GM19239 (cell line): ENCODE measurements at regions not wholly inside any gene's neighbourhood (a gene's known extent, or its start where the extent isn't known, plus 50 kb on each side); places are given as distances from the start of the nearest gene placed in this dataset.

Experiments used
- DNase-seq: peaks from one replicate; pipeline ENCODE4 v3.0.0; 2011; ENCODE audit warnings: low spot score; ENCODE audit not compliant: insufficient read length
- FAIRE-seq: peaks from 2 replicates; lab custom pipeline; 2011; peaks lifted over from hg19 to GRCh38; lab: Jason Lieb, UNC

DNA sequence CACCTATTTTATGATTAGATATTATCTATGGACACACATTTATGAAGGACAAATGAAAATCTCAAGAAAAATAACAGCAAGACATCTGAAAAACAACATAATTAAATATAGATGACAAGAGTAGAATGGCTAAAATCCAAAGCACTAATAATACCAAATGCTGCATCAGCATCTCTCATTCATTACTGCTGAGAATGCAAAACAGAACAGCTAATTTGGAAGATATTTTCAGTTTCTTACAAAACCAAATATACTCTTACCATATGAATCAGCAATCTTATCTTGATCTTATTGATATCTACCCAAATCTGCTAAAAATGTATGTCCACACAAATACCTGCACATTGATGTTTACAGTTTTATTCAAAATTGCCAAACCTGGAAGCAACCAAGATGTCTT lies 829.1 kb upstream of the MIR17HG start:
- DNase-seq, result no peak
- FAIRE-seq, result no peak

DNA sequence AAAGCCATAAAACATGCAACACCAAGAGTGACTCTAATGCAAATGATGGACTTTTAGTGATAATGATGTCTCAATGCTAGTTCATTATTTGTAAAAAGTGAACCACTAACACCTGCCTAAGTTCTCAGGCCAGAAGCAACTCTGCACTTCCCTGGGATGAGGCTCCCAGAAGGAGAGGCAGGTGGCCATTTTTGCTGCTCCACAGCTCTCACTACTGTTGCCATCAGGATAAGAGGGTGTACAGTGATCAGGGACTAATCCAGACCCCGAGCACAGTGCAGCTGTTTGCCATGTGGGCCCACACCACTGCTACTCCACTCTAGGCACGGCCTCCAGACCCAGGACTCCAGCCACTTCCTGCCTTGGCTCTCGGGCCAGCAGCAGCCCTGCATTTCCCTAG lies 828.3 kb upstream of the MIR17HG start:
- DNase-seq, result no peak
- FAIRE-seq, result no peak

- FAIRE-seq, result no peak
- DNase-seq, result no peak
Observed at GRCh38 chr13:90526711-90527110, 820.8 kb upstream of the MIR17HG start.

DNA sequence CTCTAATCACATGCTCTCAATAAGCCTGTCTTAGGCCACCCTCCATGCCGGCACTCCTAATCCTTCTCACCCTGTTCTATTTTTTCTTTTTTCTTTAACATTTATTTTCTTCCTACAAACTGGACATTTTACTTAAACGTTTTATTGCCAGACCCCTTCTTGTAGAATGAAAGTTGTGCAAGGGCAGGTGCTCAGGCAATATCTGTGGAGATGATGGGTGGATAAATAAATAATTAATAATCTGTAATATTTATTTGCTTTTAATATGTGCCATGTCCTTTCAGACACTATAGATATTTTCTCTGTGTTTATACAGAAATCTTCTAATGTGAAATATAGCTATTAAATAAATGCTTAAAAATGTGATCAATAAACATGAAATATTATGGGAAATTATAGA lies 815.7 kb upstream of the MIR17HG start:
- no peak for DNase-seq
- no peak for FAIRE-seq

- FAIRE-seq (no peak), DNase-seq (no peak)
Observed at GRCh38 chr13:90532861-90533492, 814.5 kb upstream of the MIR17HG start.

- FAIRE-seq (no peak), DNase-seq (no peak)
Observed at GRCh38 chr13:90533866-90534265, 813.6 kb upstream of the MIR17HG start.

DNA sequence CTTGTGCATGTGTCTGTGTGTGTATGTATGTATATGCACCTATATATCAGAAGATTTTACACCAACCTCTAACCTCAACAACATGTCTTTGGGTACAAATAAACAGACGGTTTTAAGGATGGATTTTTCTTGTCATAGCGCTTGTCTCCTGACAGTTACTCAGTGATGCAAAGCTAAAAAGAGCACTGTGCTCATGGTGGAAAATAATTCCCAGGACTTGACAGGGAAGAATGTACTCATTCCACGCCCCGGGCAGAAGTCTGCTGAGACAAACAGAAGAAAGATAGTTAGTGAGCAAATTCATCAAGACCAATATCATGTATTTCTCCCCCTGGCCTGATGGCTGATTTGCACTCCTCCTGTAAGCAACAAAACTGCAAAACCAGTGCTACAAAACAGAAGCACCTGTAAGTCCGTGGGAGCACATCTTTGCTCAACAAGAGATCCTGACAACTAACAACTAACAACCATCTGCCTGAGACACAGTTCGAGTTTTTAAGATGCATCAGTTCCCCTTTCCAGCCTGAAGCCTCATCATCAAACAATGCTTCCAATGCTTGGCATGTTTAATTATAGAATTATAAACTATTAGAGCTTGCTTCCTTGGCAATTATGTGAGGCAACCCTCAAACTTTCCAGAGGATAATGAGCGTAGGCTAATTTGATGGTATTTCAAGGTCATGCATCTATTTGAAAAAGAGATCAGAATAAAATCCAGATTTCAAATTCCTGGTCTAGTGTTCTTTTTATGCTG lies 812.7 kb upstream of the MIR17HG start:
- no peak for FAIRE-seq
- no peak for DNase-seq

DNA sequence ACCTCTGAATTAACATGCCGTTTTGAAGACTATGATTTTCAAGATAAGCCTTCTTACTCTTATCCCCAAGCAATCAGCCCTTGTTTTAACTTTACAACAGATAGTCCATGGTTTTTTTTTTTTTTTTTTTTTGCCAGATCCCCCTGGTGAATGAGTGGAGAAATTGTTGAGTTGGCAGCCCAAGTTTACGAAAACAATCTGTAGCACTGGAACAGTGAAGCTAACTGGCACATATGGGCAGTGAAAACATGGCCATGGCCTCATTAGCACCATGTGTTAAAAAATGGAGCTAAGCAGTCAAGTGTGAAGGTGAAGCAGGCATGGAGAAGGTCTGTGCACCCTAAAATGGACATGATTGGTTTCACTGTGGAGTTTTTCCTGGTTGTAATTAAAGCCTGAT lies 812.1 kb upstream of the MIR17HG start:
- DNase-seq (no peak), FAIRE-seq (no peak)

- FAIRE-seq (no peak), DNase-seq (no peak)
Observed at GRCh38 chr13:90538063-90538462, 809.4 kb upstream of the MIR17HG start.

GRCh38 chr13:90541346-90541745 lies 806.1 kb upstream of the MIR17HG start:
- DNase-seq (no peak), FAIRE-seq (no peak)

DNA sequence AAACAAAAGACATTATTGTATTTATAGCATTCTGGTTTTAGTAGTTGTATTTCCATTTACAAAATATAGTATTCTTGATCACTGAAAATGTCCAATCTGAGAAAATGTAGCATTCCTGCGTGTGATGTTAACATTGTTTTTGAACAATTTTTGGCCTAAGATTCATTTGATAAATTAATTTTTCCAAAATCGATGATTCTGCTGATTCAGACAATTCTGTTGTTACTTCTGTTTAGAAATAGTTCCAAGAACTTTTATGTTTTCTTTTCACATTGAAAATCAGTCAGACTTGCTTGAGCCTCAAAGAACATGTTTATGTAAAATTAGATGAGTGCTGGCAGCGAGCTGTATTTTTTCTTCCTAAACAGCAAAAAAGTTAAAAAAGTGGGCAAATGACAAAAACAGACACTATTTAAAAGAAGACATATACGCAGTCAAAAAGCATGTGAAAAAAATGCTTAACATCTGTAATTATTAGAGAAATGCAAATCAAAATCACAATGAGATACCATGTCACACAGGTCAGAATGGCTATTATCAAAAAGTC lies 804.5 kb upstream of the MIR17HG start:
- no peak for DNase-seq
- no peak for FAIRE-seq

DNA sequence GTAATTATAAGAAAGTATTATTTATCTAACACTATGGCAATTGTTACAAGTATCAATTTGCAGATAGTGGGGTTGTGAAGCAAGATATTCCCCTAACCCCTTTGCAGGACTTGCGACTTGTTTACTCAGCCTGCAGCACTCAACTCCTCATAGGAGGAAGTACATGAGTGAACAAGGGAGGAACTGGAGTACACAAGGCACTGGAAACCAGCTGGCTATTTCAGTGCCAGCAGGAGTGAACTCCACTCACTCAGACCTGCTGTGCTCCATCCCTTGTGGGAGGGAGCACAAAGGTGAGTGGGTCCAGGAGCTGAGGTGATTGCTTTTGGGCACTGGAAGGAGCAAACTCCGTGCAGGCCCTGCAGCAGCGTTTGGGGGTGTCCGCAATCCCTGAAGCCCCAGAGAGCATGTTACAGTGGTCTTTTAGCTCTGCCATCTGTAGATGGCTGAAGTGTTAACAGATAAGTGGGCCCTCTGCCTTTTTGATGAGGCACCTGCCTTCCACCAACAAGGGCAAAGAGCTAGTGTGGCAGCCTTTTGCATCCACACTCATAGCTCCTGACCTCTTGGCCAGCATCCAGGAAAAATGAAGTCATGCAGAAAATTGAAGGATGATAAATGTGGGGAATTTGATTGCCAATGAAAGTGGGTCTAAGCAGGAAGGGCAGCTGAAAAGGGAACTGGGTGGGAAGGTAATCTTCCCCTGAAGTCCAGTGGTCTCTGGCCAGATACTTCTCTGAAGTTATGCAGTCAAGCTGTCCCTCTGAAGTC lies 802.2 kb upstream of the MIR17HG start:
- no peak for DNase-seq

DNA sequence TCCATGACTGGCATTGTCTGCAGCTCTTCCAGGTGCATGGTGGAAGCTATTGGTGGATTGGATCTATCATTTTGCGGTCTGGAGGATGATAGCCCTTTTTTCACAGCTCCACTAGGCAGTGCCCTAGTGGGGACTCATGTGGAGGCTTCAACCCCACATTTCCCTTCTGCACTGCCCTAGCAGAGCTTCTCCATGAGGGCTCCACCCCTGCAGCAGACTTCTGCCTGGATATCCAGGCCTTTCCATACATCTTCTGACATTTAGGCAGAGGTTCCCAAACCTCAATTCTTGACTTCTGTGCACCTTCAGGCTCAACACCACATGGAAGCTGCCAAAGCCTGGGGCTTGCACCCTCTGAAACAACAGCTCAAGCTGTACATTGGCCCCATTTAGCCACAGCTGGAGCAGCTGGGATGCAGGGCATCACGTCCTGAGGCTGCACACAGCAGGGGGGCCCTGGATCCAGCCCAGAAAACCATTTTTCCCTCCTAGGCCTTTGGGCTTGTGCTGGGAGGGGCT lies 800.2 kb upstream of the MIR17HG start:
- FAIRE-seq (no peak), DNase-seq (no peak)

More for the DNA sequence above, 802.2 kb upstream of the MIR17HG start:
- no peak for FAIRE-seq

DNA sequence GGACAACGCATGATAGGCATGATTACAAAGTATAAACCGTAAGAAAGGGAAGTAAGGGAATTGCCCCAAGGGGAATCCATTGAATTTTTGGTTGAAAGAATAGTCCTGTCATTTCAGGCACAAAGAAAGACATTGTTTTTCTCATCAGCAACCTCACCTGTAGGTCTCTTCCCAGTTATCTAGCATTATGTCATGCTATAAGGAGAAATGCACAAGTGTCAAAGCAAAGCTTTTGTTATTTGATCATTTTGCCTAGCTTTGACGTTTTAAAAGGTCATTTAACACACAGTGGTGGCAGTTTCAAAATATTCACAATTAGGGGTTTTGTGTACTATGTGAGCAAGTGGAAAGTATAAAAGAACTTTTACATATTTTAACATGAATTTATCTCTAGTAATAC lies 796.2 kb upstream of the MIR17HG start:
- FAIRE-seq, result no peak
- no peak for DNase-seq

GRCh38 chr13:90552702-90553101 lies 794.8 kb upstream of the MIR17HG start:
- no peak for FAIRE-seq
- no peak for DNase-seq

GRCh38 chr13:90553159-90553558 lies 794.3 kb upstream of the MIR17HG start:
- FAIRE-seq (no peak), DNase-seq (no peak)

DNA sequence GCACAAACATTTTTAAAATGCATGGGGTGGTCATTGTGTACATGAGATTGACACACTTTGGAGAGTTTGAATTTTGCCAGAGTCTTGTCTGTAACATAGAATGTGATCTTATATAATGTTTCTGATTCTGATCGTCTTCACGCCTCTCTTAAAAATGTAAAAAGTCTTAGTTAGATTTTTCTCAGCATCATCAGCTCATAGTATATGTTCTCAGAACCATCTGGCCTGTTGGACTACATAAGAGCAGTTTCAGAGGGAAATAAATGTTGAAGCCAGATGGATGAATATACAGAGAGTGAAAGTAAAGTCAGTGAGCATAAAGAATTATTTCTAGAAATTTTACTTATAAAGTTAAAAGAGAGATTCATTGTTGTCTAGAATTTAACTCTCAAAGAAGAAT lies 789.9 kb upstream of the MIR17HG start:
- FAIRE-seq, result no peak

DNA sequence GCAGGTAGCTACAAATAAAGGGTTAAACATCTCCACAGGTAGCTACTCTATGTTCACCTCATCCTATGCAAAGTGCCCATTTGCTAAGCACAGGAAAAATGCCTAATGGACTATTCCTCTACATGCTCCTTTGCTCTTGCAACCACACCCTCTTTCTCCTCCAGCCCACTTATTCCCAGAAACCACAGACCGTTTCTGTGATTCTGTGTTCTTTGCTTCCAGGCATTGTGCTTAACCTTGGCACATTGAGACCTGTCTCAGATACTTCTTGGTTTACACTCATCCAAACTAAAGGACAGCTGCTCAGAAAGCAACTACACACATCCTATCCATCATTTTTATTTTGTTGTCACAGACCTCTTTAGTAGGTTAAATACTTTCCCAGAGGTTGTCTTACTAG lies 785.0 kb upstream of the MIR17HG start:
- FAIRE-seq, result no peak
- DNase-seq, result no peak

More for the DNA sequence above, 789.9 kb upstream of the MIR17HG start:
- DNase-seq, result no peak

GRCh38 chr13:90564096-90564495 lies 783.4 kb upstream of the MIR17HG start:
- FAIRE-seq (no peak), DNase-seq (no peak)

DNA sequence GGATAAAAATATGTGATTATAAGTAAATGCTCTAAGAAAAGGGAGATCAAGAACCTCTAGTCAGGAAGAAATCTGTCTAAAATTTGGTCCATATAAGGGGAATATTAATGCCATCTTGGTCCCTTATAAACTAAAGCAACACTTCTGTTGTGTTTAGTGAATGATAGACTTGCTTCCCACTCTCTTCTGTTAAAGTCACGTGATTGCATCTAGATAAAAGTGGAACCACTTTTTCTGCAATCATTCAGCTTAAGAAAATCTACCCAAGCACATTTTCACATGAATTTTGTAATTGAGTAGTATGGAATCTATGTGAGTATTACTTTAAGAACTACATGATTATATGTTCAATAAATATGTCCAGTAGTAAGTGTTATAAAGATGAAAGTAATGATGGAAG lies 782.9 kb upstream of the MIR17HG start:
- FAIRE-seq (no peak), DNase-seq (no peak)
